ENCODE measurements at regions not wholly inside any gene's neighbourhood (a gene's known extent, or its start where the extent isn't known, plus 50 kb on each side); places are given as distances from the start of the nearest gene placed in this dataset.
"Not testable (repeated sequence)": the region's sequence is repeated elsewhere in the genome, so short reads cannot be mapped to it uniquely, and the experiment has no call there.

GRCh38 chr2:83233326-83233725 is 1225.8 kb downstream of the SUCLG1 start:
- no peak for DNase-seq

- no peak for DNase-seq
These were observed 1229.6 kb downstream of the SUCLG1 start for GRCh38 chr2:83229443-83229842.

GRCh38 chr2:83224591-83225200 is 1234.4 kb downstream of the SUCLG1 start:
- DNase-seq = no peak

GRCh38 chr2:83221258-83221657 is 1237.8 kb downstream of the SUCLG1 start:
- DNase-seq = no peak

- DNase-seq = no peak
These were observed 1241.2 kb downstream of the SUCLG1 start for GRCh38 chr2:83217854-83218253.

- no peak for DNase-seq
These were observed 1262.9 kb downstream of the SUCLG1 start for GRCh38 chr2:83196225-83196624.

- no peak for DNase-seq
These were observed 1267.8 kb downstream of the SUCLG1 start for GRCh38 chr2:83191316-83191715.

- no peak for DNase-seq
These were observed 1272.8 kb downstream of the SUCLG1 start for GRCh38 chr2:83186105-83186760.

GRCh38 chr2:83180862-83181530 is 1278.1 kb downstream of the SUCLG1 start:
- DNase-seq = not testable (repeated sequence)

GRCh38 chr2:83176539-83176938 is 1282.5 kb downstream of the SUCLG1 start:
- DNase-seq = no peak

- DNase-seq = no peak
These were observed 1286.2 kb downstream of the SUCLG1 start for GRCh38 chr2:83172841-83173240.

GRCh38 chr2:83168377-83168776 is 1290.7 kb downstream of the SUCLG1 start:
- DNase-seq = no peak

- DNase-seq = no peak
These were observed 1296.7 kb downstream of the SUCLG1 start for GRCh38 chr2:83162421-83162820.

GRCh38 chr2:83160571-83160970 is 1298.5 kb downstream of the SUCLG1 start:
- DNase-seq = no peak

GRCh38 chr2:83155826-83156225 is 1303.3 kb downstream of the SUCLG1 start:
- DNase-seq = no peak

GRCh38 chr2:83143946-83144345 is 1315.1 kb downstream of the SUCLG1 start:
- no peak for DNase-seq

- DNase-seq = no peak
These were observed 1316.1 kb downstream of the SUCLG1 start for GRCh38 chr2:83142934-83143333.

- no peak for DNase-seq
These were observed 1343.5 kb downstream of the SUCLG1 start for GRCh38 chr2:83115606-83116005.

- no peak for DNase-seq
These were observed 1343.9 kb downstream of the SUCLG1 start for GRCh38 chr2:83115155-83115554.

- no peak for DNase-seq
These were observed 1345.1 kb downstream of the SUCLG1 start for GRCh38 chr2:83113953-83114352.

GRCh38 chr2:83112858-83113257 is 1346.2 kb downstream of the SUCLG1 start:
- no peak for DNase-seq

- DNase-seq = no peak
These were observed 1349.8 kb downstream of the SUCLG1 start for GRCh38 chr2:83109284-83109683.

- no peak for DNase-seq
These were observed 1352.2 kb downstream of the SUCLG1 start for GRCh38 chr2:83106853-83107252.

- DNase-seq = no peak
These were observed 1354.9 kb downstream of the SUCLG1 start for GRCh38 chr2:83104202-83104601.

All from DMS79 treated with DMSO at 0.1 percent for 48 hours (cell line).